ENCODE measurements at regions not wholly inside any gene's neighbourhood (a gene's known extent, or its start where the extent isn't known, plus 50 kb on each side); places are given as distances from the start of the nearest gene placed in this dataset.

DNA sequence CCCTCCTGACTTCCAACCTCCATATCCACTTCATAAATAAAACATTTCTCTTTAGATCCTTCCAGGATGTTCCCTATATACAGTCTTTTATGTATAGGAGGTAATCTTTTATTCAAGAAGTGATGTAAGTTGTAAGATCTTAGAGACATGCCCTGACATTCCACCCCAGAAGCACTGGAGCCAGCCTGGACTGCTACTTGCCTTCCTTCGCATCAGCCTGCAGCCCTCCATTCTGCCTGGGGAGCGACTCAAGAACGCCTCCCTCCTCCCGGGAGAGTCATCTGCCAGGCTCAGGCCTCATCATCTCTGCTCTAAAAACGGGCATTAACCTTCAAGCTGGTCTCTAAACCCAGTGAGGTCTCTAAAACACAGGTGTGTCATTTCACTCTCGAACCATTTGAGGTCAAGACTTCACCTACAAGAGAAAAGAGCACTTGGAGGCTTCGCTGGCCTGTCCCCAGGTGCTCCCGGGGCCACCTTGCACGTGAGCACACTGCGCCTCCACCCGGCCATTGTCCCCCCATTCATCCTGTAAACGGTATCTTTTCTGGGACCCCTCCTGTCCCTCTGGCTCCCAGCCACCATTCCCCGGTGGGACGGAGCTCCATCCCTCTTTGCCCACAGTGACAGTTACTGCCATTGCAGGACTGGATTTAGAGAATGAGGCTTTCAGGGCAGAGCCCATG is 107.5 kb upstream of the PDE10A start:
- 85% methylated on average over 14 of the region's 14 CpGs for WGBS
- no peaks in the 10 kb centered on the region for H3K36me3 ChIP-seq
- H3K27ac ChIP-seq (replicated peaks in 1 of 4), result no peak overlapping the region
- H3K9me3 ChIP-seq, result no peaks in the 10 kb centered on the region
- DNase-seq (ENCODE audit: extremely low spot score), result peak; percentile 74
- intact Hi-C loops (cut with DNase I), result no loop called here
- H3K4me3 ChIP-seq, result no peak overlapping the region
- TF ChIP-seq POLR2AphosphoS5 (IDR thresholded peaks at IDR 0.05), result no peak
- no peak for TF ChIP-seq CTCF (IDR thresholded peaks at IDR 0.05)
- TF ChIP-seq POLR2A (IDR thresholded peaks at IDR 0.05; ENCODE audit: low read depth), result no peak
- TF ChIP-seq EP300 (IDR thresholded peaks at IDR 0.05), result no peak
- no peaks in the 10 kb centered on the region for H3K27me3 ChIP-seq
- peaks cover 0 to 11% (median 8%) of the 10 kb centered on the region in 4 donors for H3K4me1 ChIP-seq

DNA sequence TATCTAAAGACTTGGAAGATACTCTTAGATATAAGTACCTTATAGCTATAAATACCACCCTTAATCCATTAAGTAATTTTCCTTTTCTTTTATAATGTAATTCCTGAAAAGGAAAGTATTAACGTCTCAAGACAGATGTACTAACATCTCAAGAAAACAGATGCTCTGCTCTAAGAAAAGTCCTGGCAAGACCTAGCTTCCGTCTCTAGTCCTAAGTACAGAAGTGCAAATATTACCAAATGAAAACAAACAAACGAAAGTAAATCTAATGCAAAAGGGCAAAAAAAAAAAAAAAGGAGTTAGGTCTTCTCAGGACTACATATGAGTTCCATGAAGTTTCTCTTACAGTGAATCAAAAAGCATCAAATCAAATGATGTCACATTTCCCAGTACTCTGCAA is 106.8 kb upstream of the PDE10A start:
- TF ChIP-seq POLR2AphosphoS5 (IDR thresholded peaks at IDR 0.05), result no peak
- TF ChIP-seq EP300 (IDR thresholded peaks at IDR 0.05), result no peak
- TF ChIP-seq POLR2A (IDR thresholded peaks at IDR 0.05; ENCODE audit: low read depth), result no peak
- TF ChIP-seq CTCF (IDR thresholded peaks at IDR 0.05), result no peak

GRCh38 chr6:165769401-165769800 is 106.4 kb upstream of the PDE10A start:
- DNase-seq (ENCODE audit: extremely low spot score), result peak; percentile 17
- H3K9me3 ChIP-seq, result no peaks in the 10 kb centered on the region
- no peak overlapping the region for H3K27ac ChIP-seq (replicated peaks in 1 of 4)
- no peaks in the 10 kb centered on the region for H3K36me3 ChIP-seq
- intact Hi-C loops (cut with DNase I), result no loop called here
- H3K4me1 ChIP-seq, result peaks cover 0 to 10% (median 2%) of the 10 kb centered on the region in 4 donors
- H3K4me3 ChIP-seq, result no peak overlapping the region
- H3K27me3 ChIP-seq, result no peaks in the 10 kb centered on the region
- WGBS, result 70% methylated on average over 5 of the region's 5 CpGs
- TF ChIP-seq POLR2AphosphoS5 (IDR thresholded peaks at IDR 0.05) (no peak), CTCF (IDR thresholded peaks at IDR 0.05) (no peak), POLR2A (IDR thresholded peaks at IDR 0.05; ENCODE audit: low read depth) (no peak), EP300 (IDR thresholded peaks at IDR 0.05) (no peak)

More for the DNA sequence above, 106.8 kb upstream of the PDE10A start:
- Histone ChIP-seq H3K27me3 (no peaks in the 10 kb centered on the region), H3K9me3 (no peaks in the 10 kb centered on the region), H3K36me3 (no peaks in the 10 kb centered on the region), H3K27ac (replicated peaks in 1 of 4) (no peak overlapping the region), H3K4me1 (peaks cover 0 to 10% (median 2%) of the 10 kb centered on the region in 4 donors), H3K4me3 (no peak overlapping the region)
- WGBS, result 62% methylated on average over 3 of the region's 3 CpGs
- DNase-seq (ENCODE audit: extremely low spot score), result no peak
- intact Hi-C loops (cut with DNase I), result no loop called here

DNA sequence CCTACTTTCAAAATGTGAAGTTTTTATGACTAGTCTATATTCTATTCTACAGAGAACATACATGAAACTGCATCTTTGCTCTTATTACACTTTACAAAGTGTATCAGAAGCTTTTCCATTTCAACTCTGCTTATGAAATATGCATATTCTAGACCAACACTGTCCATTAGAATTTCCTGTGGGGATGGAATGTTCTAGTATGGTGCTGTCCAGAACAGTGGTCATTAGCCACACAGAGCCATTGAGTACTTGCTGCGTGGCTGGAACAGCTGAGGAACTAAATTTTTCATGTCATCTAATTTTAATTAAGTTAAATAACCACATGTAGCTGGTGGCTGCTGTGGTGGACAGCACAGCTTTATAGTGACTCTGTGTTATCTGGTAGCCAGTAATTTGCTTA is 105.9 kb upstream of the PDE10A start:
- peaks cover 0 to 10% (median 2%) of the 10 kb centered on the region in 4 donors for H3K4me1 ChIP-seq
- H3K9me3 ChIP-seq, result no peaks in the 10 kb centered on the region
- WGBS, result 59% methylated on average over 1 of the region's 1 CpG
- no peaks in the 10 kb centered on the region for H3K36me3 ChIP-seq
- H3K27me3 ChIP-seq, result no peaks in the 10 kb centered on the region
- intact Hi-C loops (cut with DNase I), result no loop called here
- no peak for TF ChIP-seq EP300 (IDR thresholded peaks at IDR 0.05)
- TF ChIP-seq POLR2A (IDR thresholded peaks at IDR 0.05; ENCODE audit: low read depth), result no peak
- no peak for TF ChIP-seq POLR2AphosphoS5 (IDR thresholded peaks at IDR 0.05)
- no peak for TF ChIP-seq CTCF (IDR thresholded peaks at IDR 0.05)
- DNase-seq (ENCODE audit: extremely low spot score), result no peak
- no peak overlapping the region for H3K27ac ChIP-seq (replicated peaks in 1 of 4)
- no peak overlapping the region for H3K4me3 ChIP-seq

DNA sequence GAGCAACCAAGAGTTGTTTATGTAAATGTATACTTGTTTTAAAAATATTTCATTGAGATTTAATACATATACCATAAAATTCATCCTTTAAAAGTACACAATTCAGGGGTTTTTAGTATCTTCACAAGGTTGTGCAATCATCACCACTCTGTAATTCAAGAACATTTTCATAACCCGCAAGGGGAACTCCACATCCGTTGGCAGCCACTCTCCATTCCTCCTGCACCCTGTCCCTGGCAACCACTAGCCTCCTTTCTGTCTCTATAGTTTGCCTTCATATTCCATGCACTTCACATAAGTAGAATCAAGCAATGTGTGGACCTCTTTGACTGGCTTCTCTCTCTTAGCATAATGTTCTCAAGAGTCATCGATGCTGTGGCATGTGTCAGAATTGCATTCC is 104.2 kb upstream of the PDE10A start:
- WGBS, result 60% methylated on average over 3 of the region's 3 CpGs
- TF ChIP-seq CTCF (IDR thresholded peaks at IDR 0.05) (no peak), POLR2AphosphoS5 (IDR thresholded peaks at IDR 0.05) (no peak), POLR2A (IDR thresholded peaks at IDR 0.05; ENCODE audit: low read depth) (no peak), EP300 (IDR thresholded peaks at IDR 0.05) (no peak)
- Histone ChIP-seq H3K4me3 (no peak overlapping the region), H3K9me3 (peaks cover 0 to 7% (median 3%) of the 10 kb centered on the region in 4 donors), H3K4me1 (peaks cover 0 to 10% (median 2%) of the 10 kb centered on the region in 4 donors), H3K27ac (replicated peaks in 1 of 4) (no peak overlapping the region), H3K27me3 (no peaks in the 10 kb centered on the region), H3K36me3 (no peaks in the 10 kb centered on the region)
- peak; percentile 24 for DNase-seq (ENCODE audit: extremely low spot score)
- intact Hi-C loops (cut with DNase I), result no loop called here

Data from esophagus muscularis mucosa (tissue), 4 donors.